DMS 273 (cell line): ENCODE measurements at regions not wholly inside any gene's neighbourhood (a gene's known extent, or its start where the extent isn't known, plus 50 kb on each side); places are given as distances from the start of the nearest gene placed in this dataset.

ENCODE experiments used
- DNase-seq: peaks from one replicate; lab custom pipeline; 2025; ENCODE audit not compliant: unreplicated experiment; lab: John Stamatoyannopoulos, UW

DNA sequence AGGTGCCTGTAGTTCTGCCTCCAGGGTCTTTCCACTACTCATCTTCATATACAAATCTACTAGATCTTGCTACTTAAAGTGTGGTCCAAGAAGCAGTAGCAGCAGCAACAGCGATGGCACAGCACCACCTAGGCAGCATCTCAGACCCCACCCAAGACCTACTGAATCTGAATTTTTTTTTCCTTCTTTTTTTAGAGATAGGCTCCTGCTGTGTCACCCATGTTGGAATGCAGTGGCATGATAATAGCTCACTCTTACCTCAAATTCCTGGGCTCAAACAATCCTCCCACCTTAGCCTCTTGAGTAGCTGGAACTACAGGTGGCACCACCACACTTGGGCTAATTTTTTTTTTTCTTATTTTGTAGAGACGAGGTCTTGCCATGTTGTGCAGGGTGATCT is 346.7 kb upstream of the TGFBR2 start:
- no peak for DNase-seq

- DNase-seq, result no peak
Observed at GRCh38 chr3:30260762-30261161, 345.6 kb upstream of the TGFBR2 start.

GRCh38 chr3:30263238-30263924 is 343.0 kb upstream of the TGFBR2 start:
- no peak for DNase-seq

GRCh38 chr3:30263925-30264313 is 342.5 kb upstream of the TGFBR2 start:
- no peak for DNase-seq

GRCh38 chr3:30266524-30266923 is 339.9 kb upstream of the TGFBR2 start:
- no peak for DNase-seq

GRCh38 chr3:30268288-30268687 is 338.1 kb upstream of the TGFBR2 start:
- no peak for DNase-seq

GRCh38 chr3:30269751-30270445 is 336.5 kb upstream of the TGFBR2 start:
- no peak for DNase-seq

DNA sequence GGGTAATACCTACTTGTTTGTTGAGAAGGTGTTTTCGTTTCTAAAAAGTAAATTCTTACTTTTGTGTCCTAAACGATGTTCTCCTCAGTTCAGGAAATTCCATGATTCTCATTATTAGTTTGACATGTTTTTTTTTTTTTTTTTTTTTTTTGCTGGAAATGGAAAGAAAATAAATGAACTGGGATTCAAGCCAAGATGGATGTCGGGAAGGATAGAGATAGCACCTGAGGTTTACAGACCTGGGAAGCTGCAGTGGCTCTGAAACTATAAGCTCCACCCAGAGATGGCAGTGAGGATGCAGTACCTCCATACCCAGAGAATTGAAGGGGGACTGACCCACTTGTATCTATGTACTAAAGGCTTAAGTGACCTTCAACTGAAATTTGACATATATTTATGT is 334.6 kb upstream of the TGFBR2 start:
- DNase-seq, result no peak

DNA sequence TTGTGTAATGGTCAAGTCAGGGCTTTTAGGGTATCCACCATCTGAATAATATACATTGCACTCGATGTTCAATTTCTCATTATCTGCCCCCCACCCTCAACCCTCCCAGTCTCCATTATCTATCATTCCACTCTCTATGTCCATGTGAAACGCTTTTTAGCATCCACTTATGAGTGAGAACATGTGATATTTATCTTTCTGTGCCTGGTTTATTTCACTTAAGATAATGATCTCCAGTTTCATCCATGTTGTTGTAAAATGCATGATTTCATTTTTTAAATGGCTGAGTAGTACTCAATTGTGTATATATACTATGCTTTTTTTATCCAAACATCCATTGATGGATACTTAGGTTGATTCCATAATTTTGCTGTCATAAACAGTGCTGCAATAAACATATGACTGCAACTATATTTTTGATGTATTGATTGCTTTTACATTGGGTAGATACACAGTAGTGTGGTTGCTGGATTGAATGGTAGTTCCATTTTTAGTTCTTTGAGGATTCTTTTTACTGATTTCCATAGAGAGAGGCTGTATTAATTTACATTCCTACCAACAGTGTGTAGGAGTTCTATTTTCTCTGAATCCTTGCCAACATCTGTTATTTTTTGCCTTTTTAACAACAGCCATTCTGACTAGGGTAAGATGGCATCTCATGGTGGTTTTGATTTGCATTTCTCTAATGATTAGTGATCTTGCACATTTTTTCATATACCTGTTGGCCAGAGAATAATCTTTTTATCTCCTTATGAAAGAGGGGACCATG is 332.9 kb upstream of the TGFBR2 start:
- DNase-seq, result peak; percentile 3

- no peak for DNase-seq
Observed at GRCh38 chr3:30277494-30277893, 328.9 kb upstream of the TGFBR2 start.

GRCh38 chr3:30281526-30281925 is 324.9 kb upstream of the TGFBR2 start:
- DNase-seq, result peak; percentile 63

- peak; percentile 12 for DNase-seq
Observed at GRCh38 chr3:30282154-30282696, 324.2 kb upstream of the TGFBR2 start.

DNA sequence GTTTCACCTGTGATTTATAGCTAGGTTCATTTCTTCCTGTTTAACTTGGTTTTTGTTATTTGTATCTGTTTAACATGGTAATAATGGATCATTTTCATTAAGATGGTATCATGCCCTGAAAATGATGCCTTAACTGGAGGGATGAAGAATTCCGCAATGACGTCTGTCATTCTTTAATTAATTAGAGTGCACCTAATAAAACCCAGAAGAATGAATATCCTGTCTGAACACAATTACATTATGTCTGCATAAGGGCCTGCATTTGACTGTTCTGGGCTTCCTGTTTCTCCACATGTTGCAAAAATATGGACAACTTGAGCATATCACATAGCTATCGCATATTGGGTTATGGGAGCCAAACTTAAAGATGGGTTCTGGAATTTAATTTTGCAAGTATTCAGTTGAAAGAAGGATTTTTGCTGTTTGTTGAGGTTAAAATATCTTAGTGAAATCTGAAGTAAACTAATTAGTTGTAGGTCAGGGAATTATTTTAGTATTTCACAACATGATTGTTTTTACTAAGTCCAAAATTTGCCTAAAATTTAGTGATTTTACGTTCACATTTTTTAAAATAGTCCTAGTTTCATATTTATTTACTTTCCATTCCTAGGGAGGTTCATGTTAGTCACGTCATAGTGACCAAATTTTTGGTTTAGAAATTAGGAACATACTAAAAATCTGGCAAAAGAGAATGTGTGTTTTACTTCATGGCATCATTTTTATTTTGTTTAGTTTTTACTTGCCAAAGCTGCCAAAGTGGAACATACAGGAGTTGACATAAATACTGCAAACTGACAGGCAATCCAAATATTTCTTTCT is 321.0 kb upstream of the TGFBR2 start:
- DNase-seq, result no peak

DNA sequence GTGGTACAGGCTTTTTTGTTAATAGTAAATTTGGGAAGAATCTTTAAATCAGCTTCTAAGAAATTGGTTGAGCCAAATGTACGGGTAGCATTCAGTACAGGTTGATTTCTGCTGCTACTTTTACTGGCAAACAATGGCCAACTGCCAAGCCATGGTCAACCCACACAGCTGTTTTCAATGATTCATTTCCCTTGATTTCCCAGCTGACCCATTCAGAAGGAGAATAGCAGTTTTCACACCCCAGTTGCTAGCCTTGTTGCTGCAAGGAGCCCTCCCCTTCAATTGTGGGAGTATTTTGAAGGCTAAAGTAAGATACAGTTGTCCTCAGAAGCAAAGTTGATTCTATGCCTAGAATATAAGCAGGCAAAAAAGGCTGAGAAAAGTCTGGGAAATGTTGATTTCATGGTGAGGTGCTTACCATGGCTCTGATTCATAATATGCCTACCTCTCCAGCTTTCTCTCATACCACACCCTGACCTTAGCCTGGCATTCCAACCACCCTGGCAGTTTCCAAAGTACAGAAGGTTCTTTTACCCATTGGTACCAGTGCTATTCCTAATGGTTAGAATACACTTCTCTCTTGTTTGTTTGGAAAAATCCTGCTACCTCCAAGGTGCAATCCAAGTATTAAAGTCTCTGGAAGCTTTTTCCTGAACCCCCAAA is 320.3 kb upstream of the TGFBR2 start:
- peak; percentile 79 for DNase-seq

DNA sequence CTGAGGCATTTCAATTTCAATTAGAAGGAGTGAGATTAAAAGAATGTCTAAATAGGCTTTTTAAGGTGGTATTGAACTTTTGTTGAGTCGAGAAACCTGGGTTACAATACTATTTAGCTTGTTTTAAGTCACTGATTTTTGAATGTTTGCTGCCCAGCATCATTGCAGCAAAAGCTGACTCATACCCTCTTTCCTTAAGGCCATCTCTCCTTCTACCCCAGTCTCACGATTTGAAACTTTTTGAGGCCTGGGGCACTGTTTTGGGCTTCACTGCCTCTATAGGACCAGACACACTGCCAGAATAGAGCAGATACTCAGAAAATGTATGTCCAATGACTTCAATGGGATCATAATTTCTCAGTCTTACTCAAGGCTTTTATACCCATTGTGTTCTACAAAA is 319.6 kb upstream of the TGFBR2 start:
- no peak for DNase-seq

DNA sequence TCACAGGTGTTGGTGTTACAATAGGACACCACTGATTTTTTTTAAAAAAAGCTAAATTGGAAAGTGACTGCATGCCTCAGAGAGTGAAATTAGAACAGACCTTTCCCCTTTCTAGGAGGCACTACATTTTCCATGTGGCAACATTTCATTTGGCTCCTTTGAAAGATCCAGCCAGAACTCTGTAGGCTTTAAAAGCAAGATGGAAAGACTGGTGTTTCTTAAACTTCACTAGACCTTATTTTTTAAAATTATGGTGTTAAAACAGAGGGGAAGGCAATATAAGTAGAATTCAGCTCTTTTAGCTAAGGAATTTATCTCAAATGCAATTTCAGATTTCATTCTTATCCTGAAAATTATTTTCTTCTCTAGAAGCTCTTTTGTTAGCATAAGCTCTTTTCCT is 317.6 kb upstream of the TGFBR2 start:
- no peak for DNase-seq

DNA sequence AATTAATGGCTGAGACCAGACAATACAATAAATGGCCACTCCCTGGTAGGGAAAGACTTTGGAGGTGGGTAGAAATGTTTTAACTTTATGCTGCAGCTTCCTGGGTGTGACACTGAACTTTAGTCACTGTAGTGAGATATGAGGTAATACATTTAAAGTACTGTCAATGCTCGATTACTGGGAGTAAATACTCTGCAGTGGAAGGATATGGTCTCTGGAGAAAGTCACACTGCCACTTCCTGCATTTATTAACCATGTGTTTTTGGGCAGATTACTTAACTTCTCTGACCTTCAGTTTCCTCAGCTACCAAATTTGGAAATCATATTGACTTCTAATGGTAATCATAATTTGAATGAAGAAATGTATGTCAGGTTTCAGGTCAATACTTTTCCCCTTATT is 317.1 kb upstream of the TGFBR2 start:
- DNase-seq, result no peak

DNA sequence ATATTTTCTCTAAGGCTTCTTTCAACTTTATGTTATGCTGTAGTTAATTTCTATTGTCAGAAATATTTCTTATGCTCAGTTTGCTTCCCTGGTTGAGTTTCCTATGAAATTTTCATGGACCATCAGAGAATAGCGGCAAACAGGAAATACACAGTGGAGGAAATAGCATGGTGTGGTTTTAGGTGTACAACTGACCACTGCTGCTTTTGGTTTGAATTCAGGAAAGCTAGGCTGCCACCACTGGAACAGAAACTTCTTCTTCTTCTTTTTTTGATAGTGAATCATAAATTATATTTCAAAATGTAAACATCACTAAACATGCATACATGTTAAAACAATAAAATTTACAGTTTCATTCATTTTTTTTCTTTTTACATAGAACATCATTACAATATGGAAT is 316.6 kb upstream of the TGFBR2 start:
- DNase-seq, result no peak

DNA sequence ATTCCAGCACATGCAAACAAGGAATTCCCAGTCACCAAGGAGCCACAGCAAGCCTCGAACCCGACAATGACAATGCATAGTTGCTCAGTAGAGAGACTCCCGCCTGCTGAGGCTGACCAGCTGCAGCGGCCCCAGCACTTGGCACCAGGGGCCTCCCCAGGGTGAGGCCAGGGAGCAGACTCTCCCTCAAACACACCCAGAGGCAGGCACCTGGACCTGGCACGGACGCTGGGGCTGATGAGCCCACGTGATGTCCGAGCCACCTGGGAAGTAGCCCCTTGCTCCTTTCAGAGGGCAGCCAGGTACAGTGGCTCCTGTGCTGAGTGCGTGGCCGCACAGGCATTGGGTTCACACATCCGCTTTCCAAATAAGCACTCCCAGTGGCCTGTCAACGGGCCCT is 315.9 kb upstream of the TGFBR2 start:
- DNase-seq, result no peak

GRCh38 chr3:30292192-30292893 is 314.1 kb upstream of the TGFBR2 start:
- no peak for DNase-seq
